Psoas muscle (tissue), 7 donors: ENCODE measurements at regions not wholly inside any gene's neighbourhood (a gene's known extent, or its start where the extent isn't known, plus 50 kb on each side); places are given as distances from the start of the nearest gene placed in this dataset.

Experiments used
- ATAC-seq, 4 donors: fragments of 200-7000 bp; cut with Tn5 transposase; one replicate each; pipeline ENCODE4 v1.9.1; 2020; ENCODE audit warnings: moderate library complexity in 3 of 4, mild to moderate bottlenecking in 2 of 4
- DNase-seq, 2 donors: peaks; one replicate each; pipeline ENCODE4 v3.0.0-alpha.2; 2020
- H3K27ac ChIP-seq: fragments of 200-600 bp; one replicate; pipeline ENCODE4 v1.8.0; 2022
- H3K27me3 ChIP-seq, 3 donors: fragments of 200-600 bp in 1 of 3; one replicate each; pipeline versions ENCODE4 v1.6.1 to v1.8.0; 2013 to 2022; ENCODE audit warnings: low read length in 2 of 3, mild to moderate bottlenecking in 2 of 3, moderate library complexity in 1 of 3; ENCODE audit not compliant: insufficient read depth in 3 of 3
- H3K36me3 ChIP-seq, 2 donors: fragments of 200-600 bp in 1 of 2; one replicate each; pipeline versions ENCODE4 v1.6.1 to v1.8.0; 2013 to 2022; ENCODE audit warnings: low read depth in 1 of 2, mild to moderate bottlenecking in 1 of 2, moderate library complexity in 1 of 2; ENCODE audit not compliant: insufficient read depth in 1 of 2
- H3K4me1 ChIP-seq: fragments of 200-600 bp; one replicate; pipeline ENCODE4 v1.8.0; 2022
- H3K4me3 ChIP-seq: fragments of 200-600 bp; one replicate; pipeline ENCODE4 v1.8.0; 2022; ENCODE audit warnings: mild to moderate bottlenecking
- H3K9me3 ChIP-seq: fragments of 200-600 bp; one replicate; pipeline ENCODE4 v1.8.0; 2022
- CTCF ChIP-seq: fragments of 200-600 bp; IDR thresholded peaks from one replicate; pipeline ENCODE4 v1.8.0; 2022; ENCODE audit warnings: antibody characterized with exemption
- WGBS, 3 donors: extraction: QIAGEN DNeasy Blood & Tissue Kit; methylation state at CpG; one replicate each; pipeline versions ENCODE4 v1.1.6 to v1.1.7; 2013; 5-methylcytosine and 5-hydroxymethylcytosine counted together
- intact Hi-C, 2 donors: fragments of 100-400 bp; cut with DNase I; formaldehyde crosslinking; loops; one replicate each; pipeline versions ENCODE4 v1.11.0 to v1.14.2; 2022
- donor health status: healthy with polysubstance abuse.
- donor health status: DM: no; HTN: no; CAD: no; lungs with moderate emphysema.
- donor health status: Bipolar disorder and iron deficiency.
- donor health status: healthy.
- donor health status: DM: yes; HTN: yes; CAD: no.
- donor health status: DM: no; HTN: no; CAD: no.
- donor health status: DM: yes; HTN: yes; CAD: no.

- Histone ChIP-seq H3K4me1 (no peaks in the 10 kb centered on the region), H3K27ac (no peak overlapping the region), H3K36me3 (no peaks in the 10 kb centered on the region), H3K9me3 (no peaks in the 10 kb centered on the region), H3K4me3 (no peak overlapping the region), H3K27me3 (no peaks in the 10 kb centered on the region)
- no peak for TF ChIP-seq CTCF
- DNase-seq (no peak), ATAC-seq (no peak)
- intact Hi-C loops, result no loop called here
- 55 to 62% (median 60%) methylated on average over 2 of the region's 2 CpGs for WGBS, 3 donors
These were observed 763.9 kb upstream of the GRM7 start for GRCh38 chr3:6097021-6097420.

- ATAC-seq, result no peak
- intact Hi-C loops, result no loop called here
These were observed 763.4 kb upstream of the GRM7 start for GRCh38 chr3:6097556-6097955.

GRCh38 chr3:6098516-6099157, 762.3 kb upstream of the GRM7 start:
- intact Hi-C loops, result no loop called here
- H3K4me3 ChIP-seq, result no peak overlapping the region
- no peak for TF ChIP-seq CTCF
- H3K36me3 ChIP-seq, result no peaks in the 10 kb centered on the region
- DNase-seq (no peak), ATAC-seq (no peak)
- no peaks in the 10 kb centered on the region for H3K9me3 ChIP-seq
- 56 to 82% (median 61%) methylated on average over 3 of the region's 3 CpGs for WGBS, 3 donors
- no peak overlapping the region for H3K27ac ChIP-seq
- H3K4me1 ChIP-seq, result no peaks in the 10 kb centered on the region
- H3K27me3 ChIP-seq, result no peaks in the 10 kb centered on the region

More at GRCh38 chr3:6097556-6097955, 763.4 kb upstream of the GRM7 start:
- no peak overlapping the region for H3K4me3 ChIP-seq
- no peaks in the 10 kb centered on the region for H3K9me3 ChIP-seq
- no peaks in the 10 kb centered on the region for H3K36me3 ChIP-seq
- H3K27me3 ChIP-seq, result no peaks in the 10 kb centered on the region
- DNase-seq, result no peak
- WGBS, 3 donors, result 43 to 57% (median 45%) methylated on average over 2 of the region's 2 CpGs
- TF ChIP-seq CTCF, result no peak
- H3K27ac ChIP-seq, result no peak overlapping the region
- H3K4me1 ChIP-seq, result no peaks in the 10 kb centered on the region

- H3K36me3 ChIP-seq, result no peaks in the 10 kb centered on the region
- H3K4me1 ChIP-seq, result no peaks in the 10 kb centered on the region
- H3K27me3 ChIP-seq, result no peaks in the 10 kb centered on the region
- intact Hi-C loops, result no loop called here
- H3K27ac ChIP-seq, result no peak overlapping the region
- no peak for ATAC-seq
- WGBS, 3 donors, result 61 to 68% (median 63%) methylated on average over 5 of the region's 5 CpGs
- H3K4me3 ChIP-seq, result no peak overlapping the region
- DNase-seq, result no peak
- H3K9me3 ChIP-seq, result no peaks in the 10 kb centered on the region
- TF ChIP-seq CTCF, result no peak
These were observed 761.3 kb upstream of the GRM7 start for GRCh38 chr3:6099458-6100075.

GRCh38 chr3:6105187-6105586, 755.7 kb upstream of the GRM7 start:
- no peaks in the 10 kb centered on the region for H3K9me3 ChIP-seq
- ATAC-seq, result no peak
- H3K36me3 ChIP-seq, result no peaks in the 10 kb centered on the region

More at GRCh38 chr3:6105187-6105586, 755.7 kb upstream of the GRM7 start:
- intact Hi-C loops, result no loop called here
- TF ChIP-seq CTCF, result no peak
- no peak for DNase-seq
- H3K27me3 ChIP-seq, result no peaks in the 10 kb centered on the region
- no peaks in the 10 kb centered on the region for H3K4me1 ChIP-seq
- no peak overlapping the region for H3K4me3 ChIP-seq
- no peak overlapping the region for H3K27ac ChIP-seq
